Smooth muscle cell of the brain vasculature (primary cell): ENCODE measurements at regions not wholly inside any gene's neighbourhood (a gene's known extent, or its start where the extent isn't known, plus 50 kb on each side); places are given as distances from the start of the nearest gene placed in this dataset.
"Not testable (repeated sequence)": the region's sequence is repeated elsewhere in the genome, so short reads cannot be mapped to it uniquely, and the experiment has no call there.

Experiments
- DNase-seq: peaks from one replicate; pipeline ENCODE4 v3.0.0-alpha.2; 2012; ENCODE audit warnings: low read depth, low spot score

GRCh38 chr3:147672035-147672434 is 262.9 kb downstream of the ZIC1 start:
- DNase-seq: no peak

DNA sequence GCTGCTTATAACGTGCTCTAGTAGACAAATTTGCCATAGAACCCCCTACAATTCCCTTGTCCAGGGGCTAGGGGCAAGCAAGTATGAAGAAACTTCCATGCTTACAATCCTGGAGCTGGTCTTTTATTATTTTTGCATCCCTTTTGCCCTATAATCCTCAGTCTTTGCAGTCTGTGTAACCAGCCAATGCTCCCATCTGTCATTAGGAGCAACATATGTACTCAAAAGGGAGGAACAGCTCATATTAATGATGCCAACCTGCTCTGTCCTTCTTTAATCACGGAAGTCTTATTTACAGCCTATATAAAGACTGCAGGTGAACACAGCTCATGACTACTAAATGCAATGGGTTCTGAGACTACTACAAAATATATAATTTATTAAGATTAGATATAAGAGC is 263.3 kb downstream of the ZIC1 start:
- DNase-seq: no peak

- no peak for DNase-seq
These were observed 266.6 kb downstream of the ZIC1 start for GRCh38 chr3:147675761-147676160.

DNA sequence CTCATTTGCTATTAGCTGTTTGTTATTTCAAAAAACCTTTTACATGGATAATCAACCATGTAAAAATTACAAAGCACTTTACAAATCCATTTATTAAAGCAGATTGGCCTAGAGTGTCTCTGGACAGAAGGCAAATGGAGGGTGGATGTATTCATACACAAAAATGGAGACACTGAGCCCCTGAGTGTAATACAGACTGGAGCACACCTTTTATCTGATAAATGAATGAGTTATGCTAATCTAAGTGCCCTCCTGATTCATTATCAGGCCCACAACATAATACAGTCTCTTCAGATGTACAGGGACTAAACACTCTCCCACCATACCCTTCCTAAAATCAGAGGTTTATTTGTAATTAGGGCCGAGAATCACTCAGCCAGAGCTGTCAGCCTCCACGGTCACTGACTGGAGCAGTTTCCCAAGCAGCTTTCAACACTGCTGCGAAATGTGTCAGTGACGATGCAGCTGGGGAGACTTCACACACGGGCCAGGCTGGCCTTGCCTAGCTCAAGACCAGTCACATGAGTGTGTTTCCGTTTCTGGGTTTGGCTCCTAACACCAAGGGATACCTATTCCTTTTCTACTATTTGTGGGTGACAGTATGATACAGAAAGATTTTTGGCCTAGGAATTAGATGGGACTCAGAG is 271.8 kb downstream of the ZIC1 start:
- no peak for DNase-seq

GRCh38 chr3:147688868-147689267 is 279.7 kb downstream of the ZIC1 start:
- no peak for DNase-seq

DNA sequence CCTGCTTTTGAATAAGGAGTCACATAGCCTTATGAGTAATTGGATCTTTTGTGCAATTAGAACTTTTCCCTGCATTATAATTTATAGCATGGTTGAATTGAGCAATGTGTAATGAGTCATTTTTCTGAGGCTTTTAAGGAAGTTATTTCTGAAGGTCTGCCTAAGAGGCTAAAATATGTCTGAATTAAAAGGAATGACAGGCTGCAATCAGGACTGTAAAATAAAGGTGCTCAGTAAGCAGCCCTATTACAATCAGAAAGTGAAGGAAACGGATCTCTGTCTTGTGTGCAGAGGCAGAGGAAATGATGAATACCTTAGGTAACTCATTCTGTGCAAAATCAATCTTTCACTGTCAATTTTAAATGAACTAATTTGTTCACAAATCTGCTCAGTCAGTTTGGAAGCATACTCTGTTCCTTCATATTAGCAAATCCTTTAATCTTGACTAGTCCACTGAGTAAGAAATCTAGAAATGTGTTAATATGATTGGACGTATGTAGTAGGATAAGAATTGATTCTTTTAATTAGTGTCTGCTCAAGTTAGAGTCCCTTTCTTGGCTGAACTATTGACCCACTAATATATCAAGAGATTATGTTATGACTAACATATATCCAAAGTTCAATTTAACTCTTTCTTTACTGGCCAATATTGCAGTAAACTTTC is 290.1 kb downstream of the ZIC1 start:
- no peak for DNase-seq

GRCh38 chr3:147701195-147701594 is 292.0 kb downstream of the ZIC1 start:
- no peak for DNase-seq

GRCh38 chr3:147702509-147702908 is 293.3 kb downstream of the ZIC1 start:
- DNase-seq: no peak

GRCh38 chr3:147705651-147706051 is 296.5 kb downstream of the ZIC1 start:
- no peak for DNase-seq

- not testable (repeated sequence) for DNase-seq
These were observed 301.6 kb downstream of the ZIC1 start for GRCh38 chr3:147710753-147711152.

DNA sequence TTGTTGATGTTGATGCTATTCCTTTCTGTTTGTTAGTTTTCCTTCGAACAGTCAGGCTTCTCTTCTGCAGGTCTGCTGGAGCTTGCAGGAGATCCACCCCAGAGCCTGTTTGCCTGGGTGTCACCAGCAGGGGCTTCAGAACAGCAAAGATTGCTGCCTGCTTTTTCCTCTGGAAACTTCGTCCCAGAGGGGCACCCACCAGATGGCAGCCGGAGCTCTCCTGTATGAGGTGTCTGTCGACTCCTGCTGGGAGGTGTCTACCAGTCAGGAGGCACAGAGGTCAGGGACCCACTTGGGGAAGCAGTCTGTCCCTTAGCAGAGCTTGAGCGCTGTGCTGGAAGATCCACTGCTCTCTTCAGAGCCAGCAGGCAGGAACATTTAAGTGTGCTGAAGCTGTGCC is 303.2 kb downstream of the ZIC1 start:
- DNase-seq: no peak

DNA sequence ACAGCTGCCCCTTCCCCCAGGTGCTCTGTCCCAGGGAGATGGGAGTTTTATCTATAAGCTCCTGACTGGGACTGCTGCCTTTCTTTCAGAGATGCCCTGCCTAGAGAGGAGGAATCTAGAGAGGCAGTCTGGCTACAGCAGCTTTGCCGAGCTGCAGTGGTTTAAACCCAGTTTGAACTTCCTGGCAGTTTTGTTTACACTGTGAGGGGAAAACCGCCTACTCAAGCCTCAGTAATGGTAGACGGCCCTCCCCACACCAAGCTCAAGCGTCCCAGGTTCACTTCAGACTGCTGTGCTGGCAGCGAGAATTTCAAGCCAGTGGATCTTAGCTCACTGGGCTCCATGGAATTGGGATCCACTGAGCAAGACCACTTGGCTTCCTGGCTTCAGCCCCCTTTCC is 303.6 kb downstream of the ZIC1 start:
- DNase-seq: not testable (repeated sequence)

DNA sequence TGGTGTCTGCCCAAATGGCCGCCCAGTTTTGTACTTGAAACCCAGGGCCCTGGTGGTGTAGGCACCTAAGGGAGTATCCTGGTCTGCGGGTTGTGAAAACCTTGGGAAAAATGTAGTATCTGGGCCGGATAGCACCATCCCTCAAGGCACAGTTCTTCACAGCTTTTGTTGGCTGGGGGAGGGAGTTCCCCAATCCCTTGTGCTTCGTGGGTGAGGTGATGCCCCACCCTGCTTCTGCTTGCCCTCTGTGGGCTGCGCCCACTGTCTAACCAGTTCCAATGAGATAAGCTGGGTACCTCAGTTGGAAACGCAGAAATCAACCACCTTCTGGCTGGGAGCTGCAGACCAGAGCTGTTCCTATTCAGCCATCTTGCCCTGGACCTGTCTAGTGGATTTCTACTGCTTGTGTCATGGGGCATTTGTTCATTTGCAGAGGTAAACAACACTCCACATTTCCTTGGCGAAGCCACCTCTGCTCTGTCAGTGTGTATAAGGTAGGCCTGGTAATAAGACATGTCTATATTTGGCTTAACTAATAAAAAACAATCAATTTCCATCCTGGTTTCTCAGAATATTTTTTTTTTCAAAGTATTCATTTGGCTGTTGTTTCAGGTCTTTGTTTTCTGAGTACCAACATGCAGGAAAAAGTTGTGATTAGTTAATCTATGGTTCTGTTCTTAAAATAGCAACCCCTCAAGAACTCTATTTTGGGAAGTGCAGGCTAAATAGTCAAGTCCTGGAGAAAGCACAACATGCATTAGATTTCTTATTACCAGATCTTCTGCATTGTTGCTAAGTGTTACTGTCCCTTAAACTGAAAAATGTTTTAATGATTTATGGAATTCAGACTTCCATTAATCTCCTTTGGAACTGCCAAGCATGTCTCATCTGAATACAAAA is 304.3 kb downstream of the ZIC1 start:
- DNase-seq: no peak

- DNase-seq: no peak
These were observed 320.5 kb downstream of the ZIC1 start for GRCh38 chr3:147729641-147730040.

- DNase-seq: no peak
These were observed 321.1 kb downstream of the ZIC1 start for GRCh38 chr3:147730284-147730683.

DNA sequence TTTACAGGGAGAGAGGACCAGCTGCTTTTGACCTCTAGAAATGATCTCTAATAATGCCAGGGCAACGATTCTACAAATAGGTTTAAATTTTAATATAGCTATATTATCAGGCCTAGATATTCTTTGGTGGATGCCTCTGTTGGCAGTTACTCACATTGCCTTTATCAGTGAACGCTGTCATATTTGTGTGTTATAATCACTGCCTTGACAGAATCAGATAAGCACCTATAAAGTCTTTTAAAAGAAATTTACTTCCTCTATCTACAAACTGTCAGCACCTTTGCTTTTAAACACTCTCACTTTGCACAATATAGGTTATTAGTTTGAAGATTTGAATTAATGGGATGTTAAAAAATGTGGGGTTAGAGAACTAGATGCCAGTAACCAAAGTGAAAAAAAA is 324.1 kb downstream of the ZIC1 start:
- no peak for DNase-seq

DNA sequence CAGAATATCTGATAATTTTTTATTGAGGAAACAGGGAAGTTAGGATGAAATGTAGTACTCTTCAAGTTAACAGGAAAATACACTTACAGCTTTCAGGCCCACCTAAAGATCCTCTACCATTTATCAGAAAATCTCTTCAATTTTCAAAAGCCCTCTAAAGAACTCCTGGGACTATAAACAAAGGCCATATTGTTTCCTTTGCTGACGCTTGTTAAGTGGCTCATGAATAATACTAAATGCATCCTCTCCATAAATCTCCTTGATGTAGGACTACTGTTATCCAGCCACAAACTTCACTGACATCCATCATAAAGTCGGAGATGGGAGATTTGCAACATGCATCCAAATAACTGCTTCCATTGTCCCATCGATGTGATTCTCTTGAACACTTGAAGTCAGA is 326.5 kb downstream of the ZIC1 start:
- no peak for DNase-seq

DNA sequence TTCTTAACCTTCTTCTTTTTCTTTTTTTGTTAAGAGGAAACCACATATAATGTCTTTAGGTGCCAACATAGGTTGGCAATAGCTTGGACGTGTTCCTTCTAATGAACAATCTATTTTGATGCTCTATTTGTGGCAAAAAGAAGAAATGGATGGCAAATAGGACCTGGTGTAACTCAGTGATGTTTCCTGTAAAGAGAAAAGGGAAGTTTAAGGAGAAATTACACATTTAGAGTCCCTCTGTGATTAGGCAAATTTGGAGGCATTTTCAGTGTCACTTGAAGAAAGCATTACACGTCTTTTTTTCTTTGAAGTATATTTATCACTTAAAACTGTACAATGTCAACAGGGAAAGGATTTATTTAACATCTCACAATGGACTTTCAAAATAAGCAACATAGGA is 327.1 kb downstream of the ZIC1 start:
- no peak for DNase-seq

DNA sequence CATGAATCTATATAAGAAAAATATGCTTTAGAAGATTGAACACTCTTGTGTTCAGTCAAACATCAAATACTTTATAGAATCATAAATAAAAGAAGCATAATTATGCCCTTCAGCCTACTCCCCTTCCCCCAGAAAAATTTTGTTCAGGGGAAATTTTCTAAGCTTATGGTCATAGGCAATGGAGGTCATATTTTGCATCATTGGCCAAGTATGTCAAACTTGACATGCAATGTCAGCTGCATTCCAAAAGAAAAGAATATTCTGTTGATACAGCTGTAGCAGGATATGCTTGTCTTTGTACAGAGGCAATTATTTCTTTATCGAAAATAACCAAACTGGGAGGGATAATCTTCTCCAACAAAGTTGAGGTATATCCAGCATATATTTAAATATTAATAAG is 328.2 kb downstream of the ZIC1 start:
- no peak for DNase-seq

DNA sequence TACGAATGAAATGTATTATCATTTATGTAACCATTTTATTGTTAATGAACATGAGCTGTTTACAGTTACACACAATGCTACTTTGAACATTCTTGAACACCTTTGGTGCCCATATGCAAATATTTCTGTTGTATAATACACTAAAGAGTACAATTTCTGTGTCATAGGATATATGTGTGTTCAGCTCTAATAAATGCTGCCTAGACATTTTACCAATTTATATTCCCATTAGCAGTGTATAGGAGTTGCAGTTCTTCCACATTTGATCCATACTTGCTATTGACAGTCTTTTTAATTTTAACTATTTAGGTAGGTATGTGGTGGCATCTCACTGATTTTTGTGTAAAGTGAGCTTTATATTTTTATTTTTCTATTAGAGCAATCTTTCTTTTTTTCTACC is 331.8 kb downstream of the ZIC1 start:
- DNase-seq: no peak

GRCh38 chr3:147744967-147745366 is 335.8 kb downstream of the ZIC1 start:
- DNase-seq: no peak

GRCh38 chr3:147755310-147755709 is 346.1 kb downstream of the ZIC1 start:
- no peak for DNase-seq

GRCh38 chr3:147756476-147756875 is 347.3 kb downstream of the ZIC1 start:
- DNase-seq: no peak
